WERI-Rb-1 (cell line): ENCODE measurements at regions not wholly inside any gene's neighbourhood (a gene's known extent, or its start where the extent isn't known, plus 50 kb on each side); places are given as distances from the start of the nearest gene placed in this dataset.

Experiments
- DNase-seq: peaks from one replicate; pipeline ENCODE4 v3.0.0-alpha.2; 2020
- H3K27ac ChIP-seq: fragments of 250-450 bp; sonication (Bioruptor Pico); 2 replicates; pipeline ENCODE4 v1.5.1; 2020; ENCODE audit warnings: mild to moderate bottlenecking, moderate library complexity
- H3K27me3 ChIP-seq: fragments of 250-450 bp; sonication (Bioruptor Pico); 2 replicates; pipeline ENCODE4 v1.5.1; 2021; ENCODE audit warnings: mild to moderate bottlenecking, low read depth, moderate library complexity; ENCODE audit not compliant: insufficient read depth, severe bottlenecking
- H3K36me3 ChIP-seq: fragments of 250-450 bp; sonication (Bioruptor Pico); 2 replicates; pipeline ENCODE4 v1.5.1; 2020; ENCODE audit warnings: mild to moderate bottlenecking, moderate library complexity
- H3K4me3 ChIP-seq: 2 replicates; pipeline ENCODE4 v1.5.1; 2011; ENCODE audit warnings: low read depth, mild to moderate bottlenecking, control low read depth, low read length
- H3K9me3 ChIP-seq: fragments of 250-450 bp; sonication (Bioruptor Pico); 2 replicates; pipeline ENCODE4 v1.5.1; 2021; ENCODE audit warnings: mild to moderate bottlenecking, moderate library complexity; ENCODE audit not compliant: severe bottlenecking
- CTCF ChIP-seq: IDR thresholded peaks from 2 replicates; pipeline ENCODE4 v1.5.1; 2011; ENCODE audit warnings: low read depth, mild to moderate bottlenecking, control low read depth, inconsistent platforms, low read length

- no peak for DNase-seq
- Histone ChIP-seq H3K4me3 (no peak overlapping the region), H3K9me3 (no peaks in the 10 kb centered on the region), H3K36me3 (no peaks in the 10 kb centered on the region), H3K27ac (no peak overlapping the region), H3K27me3 (no peaks in the 10 kb centered on the region)
- TF ChIP-seq CTCF, result no peak
Observed at GRCh38 chr2:57602733-57603132, 443.9 kb upstream of the VRK2 start.

GRCh38 chr2:57614988-57615387 is 431.6 kb upstream of the VRK2 start:
- no peak overlapping the region for H3K27ac ChIP-seq
- H3K4me3 ChIP-seq, result no peak overlapping the region
- H3K9me3 ChIP-seq, result no peaks in the 10 kb centered on the region
- H3K36me3 ChIP-seq, result no peaks in the 10 kb centered on the region
- TF ChIP-seq CTCF, result no peak
- H3K27me3 ChIP-seq, result no peaks in the 10 kb centered on the region
- no peak for DNase-seq

GRCh38 chr2:57615855-57616556 is 430.6 kb upstream of the VRK2 start:
- Histone ChIP-seq H3K27ac (no peak overlapping the region), H3K4me3 (no peak overlapping the region), H3K36me3 (no peaks in the 10 kb centered on the region), H3K9me3 (no peaks in the 10 kb centered on the region), H3K27me3 (no peaks in the 10 kb centered on the region)
- TF ChIP-seq CTCF, result no peak
- DNase-seq, result no peak

GRCh38 chr2:57617318-57617717 is 429.3 kb upstream of the VRK2 start:
- no peak for TF ChIP-seq CTCF
- no peak overlapping the region for H3K27ac ChIP-seq
- H3K9me3 ChIP-seq, result no peaks in the 10 kb centered on the region
- no peaks in the 10 kb centered on the region for H3K27me3 ChIP-seq
- no peak overlapping the region for H3K4me3 ChIP-seq
- DNase-seq, result no peak
- no peaks in the 10 kb centered on the region for H3K36me3 ChIP-seq

- no peak for DNase-seq
- Histone ChIP-seq H3K4me3 (no peak overlapping the region), H3K36me3 (no peaks in the 10 kb centered on the region), H3K9me3 (no peaks in the 10 kb centered on the region), H3K27me3 (no peaks in the 10 kb centered on the region), H3K27ac (no peak overlapping the region)
- TF ChIP-seq CTCF, result no peak
Observed at GRCh38 chr2:57621122-57621663, 425.4 kb upstream of the VRK2 start.

- Histone ChIP-seq H3K4me3 (no peak overlapping the region), H3K27me3 (no peaks in the 10 kb centered on the region), H3K9me3 (no peaks in the 10 kb centered on the region), H3K36me3 (no peaks in the 10 kb centered on the region), H3K27ac (no peak overlapping the region)
- no peak for TF ChIP-seq CTCF
- no peak for DNase-seq
Observed at GRCh38 chr2:57622009-57622408, 424.6 kb upstream of the VRK2 start.
